ENCODE measurements at regions not wholly inside any gene's neighbourhood (a gene's known extent, or its start where the extent isn't known, plus 50 kb on each side); places are given as distances from the start of the nearest gene placed in this dataset.

GRCh38 chr11:82047200-82047599 is 686.5 kb downstream of the FAM181B start:
- no peak overlapping the region for H3K27ac ChIP-seq (ENCODE audit: control insufficient read depth, insufficient read depth)
- no peaks in the 10 kb centered on the region for H3K36me3 ChIP-seq (ENCODE audit: control insufficient read depth in 2 of 2, insufficient read depth in 2 of 2, low read length in 1 of 2)
- no peak for ATAC-seq
- H3K4me2 ChIP-seq (ENCODE audit: control insufficient read depth, insufficient read depth): no peak overlapping the region
- 7% methylated on average over 1 of the region's 1 CpG for WGBS (ENCODE audit: insufficient coverage, insufficient replicate concordance, low lambda C conversion rate, missing lambda C conversion rate)
- ChIA-PET RAD21 (ENCODE audit: unreplicated experiment) (no interaction called here), SMC1A (ENCODE audit: uncharacterized antibody, unreplicated experiment) (no interaction called here), POLR2A (no interaction called here), CTCF (no interaction called here)
- no peaks in the 10 kb centered on the region for H3K79me2 ChIP-seq (ENCODE audit: control insufficient read depth, insufficient read depth, low read length)
- H3K4me3 ChIP-seq: no peak overlapping the region
- in situ Hi-C loops (cut with MboI): no loop called here
- no peak for FAIRE-seq
- no TSS peak for BruUV-seq (replicated peaks)
- H4K20me1 ChIP-seq (ENCODE audit: control insufficient read depth, insufficient read depth): no peaks in the 10 kb centered on the region
- intact Hi-C loops (cut with micrococcal nuclease; ENCODE audit: unreplicated experiment): no loop called here
- no peaks in the 10 kb centered on the region; the same call in 2 of the 3 replicates for H3K9me3 ChIP-seq (replicated peaks; ENCODE audit: control insufficient read depth, insufficient read depth, low read length)
- DNase-seq (ENCODE audit: low read depth, low spot score): no peak
- no peak overlapping the region for H3K9ac ChIP-seq (ENCODE audit: control insufficient read depth, insufficient read depth, low read length)
- no peak overlapping the region for H2AFZ ChIP-seq (ENCODE audit: control insufficient read depth, low read depth, low read length)
- no peaks in the 10 kb centered on the region for H3K4me1 ChIP-seq (ENCODE audit: control insufficient read depth, insufficient read depth, low read length)
- H3K27me3 ChIP-seq (replicated peaks in 1 of 2; ENCODE audit: control insufficient read depth in 2 of 2, insufficient read depth in 2 of 2, low read length in 1 of 2): no peaks in the 10 kb centered on the region
- TF ChIP-seq IRF5 (IDR thresholded peaks at IDR 0.05; ENCODE audit: borderline replicate concordance) (no peak), POU2F2 (IDR thresholded peaks at IDR 0.05; ENCODE audit: borderline replicate concordance, low read depth, low read length) (no peak)

- no peak overlapping the region for H3K27ac ChIP-seq (ENCODE audit: control insufficient read depth, insufficient read depth)
- H3K27me3 ChIP-seq (replicated peaks in 1 of 2; ENCODE audit: control insufficient read depth in 2 of 2, insufficient read depth in 2 of 2, low read length in 1 of 2): no peaks in the 10 kb centered on the region
- TF ChIP-seq BCL3 (IDR thresholded peaks at IDR 0.05; ENCODE audit: borderline replicate concordance, insufficient read depth, low read depth, low read length, poor library complexity, severe bottlenecking) (no peak), HCFC1 (IDR thresholded peaks at IDR 0.05; ENCODE audit: low read length) (no peak), ELK1 (IDR thresholded peaks at IDR 0.05; ENCODE audit: low read depth, low read length) (no peak), ZNF384 (IDR thresholded peaks at IDR 0.05; ENCODE audit: borderline replicate concordance, low read depth, low read length) (no peak), MTA2 (IDR thresholded peaks at IDR 0.05; ENCODE audit: low read depth) (no peak)
- FAIRE-seq (no peak), DNase-seq (ENCODE audit: low read depth, low spot score) (no peak), ATAC-seq (no peak)
- no peak overlapping the region for H3K4me3 ChIP-seq
- WGBS (ENCODE audit: insufficient coverage, insufficient replicate concordance, low lambda C conversion rate, missing lambda C conversion rate): 44% methylated on average over 1 of the region's 1 CpG
- H2AFZ ChIP-seq (ENCODE audit: control insufficient read depth, low read depth, low read length): no peak overlapping the region
- ChIA-PET SMC1A (ENCODE audit: uncharacterized antibody, unreplicated experiment) (no interaction called here), CTCF (no interaction called here), POLR2A (no interaction called here), RAD21 (ENCODE audit: unreplicated experiment) (no interaction called here)
- no peaks in the 10 kb centered on the region for H3K79me2 ChIP-seq (ENCODE audit: control insufficient read depth, insufficient read depth, low read length)
- no peak overlapping the region for H3K9ac ChIP-seq (ENCODE audit: control insufficient read depth, insufficient read depth, low read length)
- no peaks in the 10 kb centered on the region for H3K4me1 ChIP-seq (ENCODE audit: control insufficient read depth, insufficient read depth, low read length)
- BruUV-seq (replicated peaks): no TSS peak
- H3K9me3 ChIP-seq (replicated peaks; ENCODE audit: control insufficient read depth, insufficient read depth, low read length): no peaks in the 10 kb centered on the region; the same call in 2 of the 3 replicates
- no peak overlapping the region for H3K4me2 ChIP-seq (ENCODE audit: control insufficient read depth, insufficient read depth)
- intact Hi-C loops (cut with micrococcal nuclease; ENCODE audit: unreplicated experiment) (no loop called here), in situ Hi-C loops (cut with MboI) (no loop called here)
- H3K36me3 ChIP-seq (ENCODE audit: control insufficient read depth in 2 of 2, insufficient read depth in 2 of 2, low read length in 1 of 2): no peaks in the 10 kb centered on the region
- H4K20me1 ChIP-seq (ENCODE audit: control insufficient read depth, insufficient read depth): no peaks in the 10 kb centered on the region
These were observed 686.9 kb downstream of the FAM181B start for GRCh38 chr11:82046778-82047177.
